ENCODE measurements at regions not wholly inside any gene's neighbourhood (a gene's known extent, or its start where the extent isn't known, plus 50 kb on each side); places are given as distances from the start of the nearest gene placed in this dataset.

- Mint-ChIP-seq H3K4me1 (no peaks in the 10 kb centered on the region), H3K27ac (no peak overlapping the region), H3K27me3 (no peaks in the 10 kb centered on the region), H3K9me3 (ENCODE audit: insufficient read depth) (no peaks in the 10 kb centered on the region), H3K4me3 (no peak overlapping the region)
- Histone ChIP-seq H3K4me2 (replicated peaks; ENCODE audit: low read depth, low read length, poor library complexity, severe bottlenecking) (no peak overlapping the region), H3K79me2 (ENCODE audit: control insufficient read depth, insufficient read depth, low read length) (no peaks in the 10 kb centered on the region), H4K20me1 (ENCODE audit: control insufficient read depth, insufficient read depth, low read length, poor library complexity, severe bottlenecking) (no peaks in the 10 kb centered on the region), H3K4me1 (ENCODE audit: control insufficient read depth in 2 of 2, insufficient read depth in 2 of 2, low read length in 2 of 2) (no peaks in the 10 kb centered on the region), H3K36me3 (replicated peaks in 1 of 2; ENCODE audit: control extremely low read depth in 1 of 2, control insufficient read depth in 1 of 2, extremely low read depth in 1 of 2, insufficient read depth in 2 of 2, low read length in 1 of 2) (no peaks in the 10 kb centered on the region), H3K27me3 (replicated peaks in 1 of 4; ENCODE audit: control extremely low read depth in 1 of 4, control insufficient read depth in 3 of 4, insufficient read depth in 4 of 4, low read length in 3 of 4) (no peaks in the 10 kb centered on the region), H3K9me3 (ENCODE audit: control extremely low read depth in 1 of 3, control insufficient read depth in 2 of 3, insufficient read depth in 1 of 3, low read length in 2 of 3) (no peaks in the 10 kb centered on the region), H3K4me3 (ENCODE audit: control extremely low read depth in 1 of 5, extremely low read depth in 1 of 5, insufficient read depth in 1 of 5, low read depth in 2 of 5, low read length in 4 of 5) (no peak overlapping the region), H2AFZ (ENCODE audit: insufficient read depth, low read depth, low read length, poor library complexity, severe bottlenecking) (no peak overlapping the region), H3K27ac (ENCODE audit: low read length in 2 of 2) (no peak overlapping the region), H3K9ac (ENCODE audit: low read length) (no peak overlapping the region)
- ChIA-PET POLR2A (no interaction called here), CTCF (no interaction called here)
- no CpG with 5 or more reads among the region's 1 CpG for WGBS (ENCODE audit: insufficient coverage)
- no peak for ATAC-seq (ENCODE audit: low read depth)
- DNase-seq: no peak
- intact Hi-C loops (cut with micrococcal nuclease): no loop called here
- TF ChIP-seq, protein P1, sequence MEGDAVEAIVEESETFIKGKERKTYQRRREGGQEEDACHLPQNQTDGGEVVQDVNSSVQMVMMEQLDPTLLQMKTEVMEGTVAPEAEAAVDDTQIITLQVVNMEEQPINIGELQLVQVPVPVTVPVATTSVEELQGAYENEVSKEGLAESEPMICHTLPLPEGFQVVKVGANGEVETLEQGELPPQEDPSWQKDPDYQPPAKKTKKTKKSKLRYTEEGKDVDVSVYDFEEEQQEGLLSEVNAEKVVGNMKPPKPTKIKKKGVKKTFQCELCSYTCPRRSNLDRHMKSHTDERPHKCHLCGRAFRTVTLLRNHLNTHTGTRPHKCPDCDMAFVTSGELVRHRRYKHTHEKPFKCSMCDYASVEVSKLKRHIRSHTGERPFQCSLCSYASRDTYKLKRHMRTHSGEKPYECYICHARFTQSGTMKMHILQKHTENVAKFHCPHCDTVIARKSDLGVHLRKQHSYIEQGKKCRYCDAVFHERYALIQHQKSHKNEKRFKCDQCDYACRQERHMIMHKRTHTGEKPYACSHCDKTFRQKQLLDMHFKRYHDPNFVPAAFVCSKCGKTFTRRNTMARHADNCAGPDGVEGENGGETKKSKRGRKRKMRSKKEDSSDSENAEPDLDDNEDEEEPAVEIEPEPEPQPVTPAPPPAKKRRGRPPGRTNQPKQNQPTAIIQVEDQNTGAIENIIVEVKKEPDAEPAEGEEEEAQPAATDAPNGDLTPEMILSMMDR (IDR thresholded peaks at IDR 0.05): no peak
- no peak for TF ChIP-seq EZH2 (IDR thresholded peaks at IDR 0.05; ENCODE audit: borderline replicate concordance, insufficient read depth, low read depth, low read length, poor library complexity, severe bottlenecking)
Observed at GRCh38 chr4:171181090-171181489, 632.1 kb upstream of the GALNTL6 start.

- H3K4me1 ChIP-seq (ENCODE audit: control insufficient read depth in 2 of 2, insufficient read depth in 2 of 2, low read length in 2 of 2): no peaks in the 10 kb centered on the region
- TF ChIP-seq EZH2 (IDR thresholded peaks at IDR 0.05; ENCODE audit: borderline replicate concordance, insufficient read depth, low read depth, low read length, poor library complexity, severe bottlenecking): no peak
- TF ChIP-seq, protein P1 (IDR thresholded peaks at IDR 0.05): no peak
- H3K79me2 ChIP-seq (ENCODE audit: control insufficient read depth, insufficient read depth, low read length): no peaks in the 10 kb centered on the region
- ChIA-PET CTCF (no interaction called here), POLR2A (no interaction called here)
- H3K27me3 ChIP-seq (replicated peaks in 1 of 4; ENCODE audit: control extremely low read depth in 1 of 4, control insufficient read depth in 3 of 4, insufficient read depth in 4 of 4, low read length in 3 of 4): no peaks in the 10 kb centered on the region
- Mint-ChIP-seq H3K4me1 (no peaks in the 10 kb centered on the region), H3K4me3 (no peak overlapping the region), H3K27me3 (no peaks in the 10 kb centered on the region), H3K9me3 (ENCODE audit: insufficient read depth) (peaks cover 4% of the 10 kb centered on the region), H3K27ac (no peak overlapping the region)
- H3K4me3 ChIP-seq (ENCODE audit: control extremely low read depth in 1 of 5, extremely low read depth in 1 of 5, insufficient read depth in 1 of 5, low read depth in 2 of 5, low read length in 4 of 5): no peak overlapping the region
- no peak overlapping the region for H3K9ac ChIP-seq (ENCODE audit: low read length)
- ATAC-seq (ENCODE audit: low read depth) (no peak), DNase-seq (no peak)
- no peaks in the 10 kb centered on the region for H4K20me1 ChIP-seq (ENCODE audit: control insufficient read depth, insufficient read depth, low read length, poor library complexity, severe bottlenecking)
- H3K27ac ChIP-seq (ENCODE audit: low read length in 2 of 2): no peak overlapping the region
- no peaks in the 10 kb centered on the region for H3K36me3 ChIP-seq (replicated peaks in 1 of 2; ENCODE audit: control extremely low read depth in 1 of 2, control insufficient read depth in 1 of 2, extremely low read depth in 1 of 2, insufficient read depth in 2 of 2, low read length in 1 of 2)
- no peak overlapping the region for H3K4me2 ChIP-seq (replicated peaks; ENCODE audit: low read depth, low read length, poor library complexity, severe bottlenecking)
- H2AFZ ChIP-seq (ENCODE audit: insufficient read depth, low read depth, low read length, poor library complexity, severe bottlenecking): no peak overlapping the region
- H3K9me3 ChIP-seq (ENCODE audit: control extremely low read depth in 1 of 3, control insufficient read depth in 2 of 3, insufficient read depth in 1 of 3, low read length in 2 of 3): peaks cover 0 to 7% (median 0%) of the 10 kb centered on the region in 3 donors
- intact Hi-C loops (cut with micrococcal nuclease): no loop called here
Observed at GRCh38 chr4:171170671-171171070, 642.5 kb upstream of the GALNTL6 start.
